HG03280 (cell line): ENCODE measurements at regions not wholly inside any gene's neighbourhood (a gene's known extent, or its start where the extent isn't known, plus 50 kb on each side); places are given as distances from the start of the nearest gene placed in this dataset.

Experiments used
- ATAC-seq: cut with Tn5 transposase; IDR thresholded peaks from one replicate; pipeline ENCODE4 v1.9.1; 2021; ENCODE audit warnings: mild to moderate bottlenecking, moderate library complexity; ENCODE audit not compliant: unreplicated experiment

DNA sequence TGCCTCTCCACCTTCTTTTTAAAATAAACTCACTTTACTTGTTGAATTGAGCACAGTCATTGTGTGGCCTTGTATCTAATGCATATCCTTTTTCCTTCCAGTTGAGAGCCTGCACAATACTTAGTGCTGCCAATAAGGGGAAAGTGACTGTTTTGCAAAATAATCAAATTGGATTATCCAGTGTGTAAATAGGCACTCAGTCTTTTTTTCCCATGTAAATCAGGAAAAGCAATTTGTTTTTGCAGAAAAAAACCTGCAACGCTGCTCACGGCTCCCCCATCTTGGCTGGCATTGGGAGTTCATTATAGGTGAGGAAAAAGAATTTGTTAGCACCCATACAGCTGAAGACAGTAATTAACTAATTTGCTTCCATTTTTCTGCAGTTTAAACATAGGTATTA is 299.9 kb downstream of the CSNK1G3 start:
- ATAC-seq, result no peak

DNA sequence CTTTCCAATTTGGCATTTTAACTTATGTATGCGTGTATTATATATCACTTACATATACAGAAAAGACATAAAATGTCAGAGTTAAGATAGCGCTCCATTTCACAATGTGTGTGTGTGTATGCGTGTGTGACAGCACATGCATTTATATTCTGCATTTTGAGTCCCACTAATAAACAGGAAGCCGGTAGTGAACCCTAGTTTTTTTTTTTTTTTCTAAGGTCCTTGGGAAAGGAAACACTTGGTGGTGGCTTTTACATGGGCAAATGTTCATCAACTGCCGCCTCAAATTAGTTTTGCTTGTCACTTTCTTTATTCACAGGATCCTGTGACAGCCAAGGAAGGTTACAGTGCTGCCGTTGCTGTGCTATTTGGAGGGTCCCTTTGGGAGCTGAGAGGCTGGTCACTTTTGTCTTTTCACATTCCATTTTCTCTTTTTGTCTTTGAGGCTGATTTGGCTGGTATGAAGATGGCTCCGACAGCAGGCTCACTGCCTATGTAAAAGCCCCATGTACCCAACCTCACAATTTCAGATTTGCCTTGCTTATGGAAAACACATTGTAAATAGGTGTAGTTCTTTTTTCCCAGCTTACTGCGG is 298.9 kb downstream of the CSNK1G3 start:
- no peak for ATAC-seq

DNA sequence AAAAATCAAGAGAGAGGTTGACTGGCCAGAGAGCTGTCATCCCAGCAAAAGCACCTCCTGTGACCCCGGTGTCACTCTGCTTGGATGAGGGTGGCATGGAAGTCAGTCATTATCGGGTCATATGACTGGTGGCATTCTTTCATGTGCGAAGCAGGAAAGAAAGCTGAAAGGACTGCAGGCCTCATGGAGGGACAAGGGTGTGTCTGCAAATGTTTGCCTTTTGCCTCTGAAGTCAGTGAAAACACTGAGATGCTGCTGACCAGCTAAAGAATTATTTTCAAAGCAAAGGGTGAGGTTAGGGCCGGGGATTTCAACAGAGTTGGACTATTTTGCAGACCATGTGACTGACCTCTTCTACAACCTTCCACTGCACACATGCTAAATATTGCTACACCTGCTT is 298.3 kb downstream of the CSNK1G3 start:
- no peak for ATAC-seq

DNA sequence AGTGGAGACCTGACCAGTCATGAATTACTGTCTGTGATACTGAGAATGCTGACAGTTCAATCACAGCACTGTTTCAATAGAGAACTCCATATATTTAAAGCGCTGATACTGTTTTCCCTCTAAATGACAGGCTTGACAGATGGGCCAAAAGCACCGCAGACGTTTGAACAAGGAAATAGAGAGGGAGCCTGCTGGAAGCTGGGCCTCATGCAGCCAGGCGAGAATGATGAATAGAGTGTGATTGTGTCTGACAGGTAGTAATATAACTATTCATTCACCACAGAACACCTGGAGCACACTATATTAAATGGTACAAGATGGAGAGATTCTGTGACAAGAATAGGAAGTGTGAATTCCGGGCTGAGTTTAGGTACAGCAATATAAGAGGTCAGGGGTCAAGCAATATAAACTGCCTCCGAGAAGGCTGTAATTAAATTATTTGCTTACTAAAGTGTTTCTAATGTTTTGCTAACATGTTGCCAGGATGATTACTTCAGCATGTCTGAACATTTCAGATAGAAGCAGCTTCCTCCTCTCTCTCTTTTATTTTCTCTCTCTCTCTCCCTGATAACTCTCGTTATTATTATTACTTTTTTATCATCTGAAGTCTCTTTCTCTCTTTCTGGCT is 297.7 kb downstream of the CSNK1G3 start:
- ATAC-seq, result no peak

DNA sequence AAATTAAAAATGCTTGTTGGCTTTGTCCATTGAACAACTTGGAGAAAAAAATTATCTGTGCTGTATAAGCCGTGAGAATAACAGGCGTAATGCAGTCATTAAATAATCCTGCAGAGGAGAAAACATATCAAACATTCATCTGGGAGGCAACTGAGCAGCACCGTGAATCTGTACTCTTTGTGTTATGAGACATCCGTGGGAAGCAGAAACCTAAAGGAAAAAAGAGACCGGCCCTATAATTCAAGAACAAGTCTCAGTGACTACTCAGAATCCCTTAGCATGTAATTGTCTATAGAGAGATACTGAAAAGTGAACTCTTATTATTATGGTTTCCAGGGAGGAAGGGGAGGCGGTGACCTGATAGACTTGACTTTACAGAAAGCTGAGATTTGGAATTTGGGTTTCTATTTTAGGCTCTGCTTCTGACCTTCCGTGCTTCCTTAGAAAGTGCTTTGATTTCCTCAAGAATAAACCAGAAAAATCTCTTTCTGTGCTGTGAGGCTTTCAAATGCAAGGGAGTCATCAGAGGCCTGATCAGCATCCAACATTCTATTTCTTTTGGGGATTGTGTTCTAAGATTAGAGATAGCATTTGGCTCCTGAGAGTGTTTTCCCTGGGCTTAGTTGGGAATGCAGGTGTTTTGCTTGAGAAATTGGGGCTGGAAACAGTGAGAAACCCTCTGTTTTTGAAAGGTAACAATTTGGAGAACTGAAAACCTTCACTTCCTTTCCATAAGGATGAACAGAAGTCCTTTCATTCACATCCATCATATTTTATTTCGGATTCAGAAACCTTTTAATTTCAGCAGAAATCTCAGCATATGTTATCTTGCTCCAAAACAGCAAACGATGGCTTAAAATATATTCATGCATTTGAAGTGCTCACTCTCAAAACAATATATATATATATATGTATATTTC is 296.7 kb downstream of the CSNK1G3 start:
- no peak for ATAC-seq

DNA sequence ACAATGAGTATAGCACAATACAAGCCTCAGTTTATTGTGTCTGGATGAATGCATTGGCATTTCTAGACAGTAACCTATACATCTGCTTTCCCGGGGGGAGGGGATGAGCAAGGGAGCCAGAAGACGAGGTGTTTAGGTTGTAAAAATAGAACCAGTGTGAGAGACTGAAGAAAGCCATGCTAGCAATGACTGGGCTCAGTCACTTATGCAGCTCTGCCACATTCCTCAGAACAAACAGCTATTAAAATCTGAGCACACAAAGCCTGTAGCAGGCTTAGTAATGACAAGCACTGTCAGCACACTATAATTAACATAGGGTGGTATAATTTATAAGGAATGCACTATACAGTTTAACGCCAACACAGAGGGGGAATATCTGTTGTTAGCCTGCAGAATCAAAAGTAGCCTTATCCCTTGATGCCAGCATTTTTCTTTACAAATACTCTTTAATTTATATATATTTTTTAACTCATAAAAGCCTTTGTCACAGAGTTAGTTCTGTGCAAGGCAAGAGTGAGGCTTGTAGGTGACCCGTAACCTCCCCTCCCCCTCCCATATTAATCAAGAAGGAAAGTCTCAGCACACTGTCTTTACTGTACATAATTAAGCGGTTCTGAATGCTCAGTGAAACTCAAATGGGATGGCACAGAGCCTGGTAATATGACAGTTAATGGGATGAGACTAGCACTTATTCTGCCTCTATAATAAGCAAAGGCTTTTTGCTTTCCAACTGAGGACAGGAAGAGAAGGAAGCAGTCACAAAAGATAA is 295.4 kb downstream of the CSNK1G3 start:
- no peak for ATAC-seq

DNA sequence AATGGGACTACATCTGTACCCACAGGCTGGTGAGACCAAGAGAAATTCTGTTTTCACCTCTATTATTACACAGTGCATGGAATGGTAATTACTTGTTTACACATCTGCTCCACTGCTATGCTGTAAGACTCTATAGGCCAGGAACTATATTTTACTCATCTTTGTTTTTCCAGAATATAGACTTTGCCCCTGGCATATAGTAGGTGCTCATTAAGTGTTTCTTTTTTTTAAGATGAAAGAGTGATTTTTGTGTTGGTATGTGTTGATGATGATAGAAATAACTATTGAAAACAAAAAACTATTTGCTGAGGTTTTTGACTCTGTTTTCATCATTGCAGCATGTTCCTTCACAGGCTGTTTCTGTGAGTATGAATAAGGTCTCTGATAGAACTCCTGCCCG is 294.7 kb downstream of the CSNK1G3 start:
- no peak for ATAC-seq

DNA sequence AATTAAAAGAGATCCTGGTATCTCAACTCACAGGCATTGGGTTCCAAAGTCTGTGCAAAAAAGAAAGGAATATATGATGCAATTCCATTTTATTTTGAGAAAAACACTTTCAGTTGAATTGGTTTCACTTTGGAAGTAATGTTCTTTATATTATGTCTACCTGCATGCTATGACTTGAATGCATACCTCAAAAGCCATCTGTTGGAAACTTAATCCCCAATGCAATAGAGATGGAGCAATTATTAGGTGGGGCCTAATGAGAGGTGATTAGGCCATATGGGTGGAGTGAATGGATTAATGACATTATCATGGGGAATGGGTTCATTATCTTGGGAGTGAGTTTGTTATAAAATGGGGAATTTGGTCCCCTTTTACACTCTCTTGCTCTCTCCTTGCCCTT is 293.3 kb downstream of the CSNK1G3 start:
- ATAC-seq, result no peak

DNA sequence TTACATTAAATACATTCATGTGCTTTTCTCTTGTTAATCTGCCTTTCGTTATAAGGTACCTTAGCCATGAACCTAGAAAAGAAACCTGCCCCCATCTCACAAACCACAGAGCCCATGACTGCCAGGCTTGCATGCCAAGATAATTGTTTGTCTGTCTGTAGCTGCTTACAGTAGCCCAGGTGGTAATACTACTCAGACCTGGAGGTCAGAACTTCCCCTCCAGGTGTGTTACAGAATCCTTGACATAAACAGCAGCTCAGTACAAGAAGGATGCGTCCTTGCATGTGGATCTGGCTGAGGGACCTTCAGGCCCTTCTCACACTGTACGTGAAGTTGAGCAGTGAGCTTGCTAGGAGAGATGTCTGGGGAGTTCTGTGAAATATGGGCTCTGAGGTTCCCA is 291.4 kb downstream of the CSNK1G3 start:
- ATAC-seq, result no peak

DNA sequence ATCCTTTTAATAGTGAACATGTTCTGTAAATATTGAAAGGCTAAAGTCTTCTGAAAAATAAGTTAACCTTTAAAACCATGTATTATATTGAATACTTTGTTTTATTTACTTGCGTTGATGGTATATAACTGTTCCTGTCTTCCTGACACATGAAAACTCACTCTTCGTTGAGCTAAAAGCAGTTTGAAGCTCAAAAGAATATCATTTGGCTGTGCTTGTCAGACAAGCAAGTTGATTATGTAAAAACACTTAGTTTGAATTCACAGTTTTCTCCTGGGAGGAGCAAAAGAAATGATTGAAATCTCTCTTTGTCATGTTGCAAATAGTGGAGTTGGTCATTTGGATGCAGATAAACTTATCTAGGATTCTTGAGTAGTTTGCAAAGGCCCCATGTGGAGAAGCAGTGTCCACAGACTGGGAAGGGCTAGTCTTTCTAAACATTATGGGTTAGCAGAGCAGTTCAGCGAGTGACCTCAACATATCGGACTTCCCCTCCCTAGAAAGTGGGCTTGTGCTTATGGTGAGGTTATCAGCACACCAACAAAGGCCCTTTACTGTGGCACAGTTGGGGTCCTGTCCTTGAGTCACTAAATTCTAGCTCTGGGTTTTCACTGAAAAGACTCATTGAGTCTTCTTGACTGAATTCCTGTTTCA is 290.4 kb downstream of the CSNK1G3 start:
- ATAC-seq, result no peak

DNA sequence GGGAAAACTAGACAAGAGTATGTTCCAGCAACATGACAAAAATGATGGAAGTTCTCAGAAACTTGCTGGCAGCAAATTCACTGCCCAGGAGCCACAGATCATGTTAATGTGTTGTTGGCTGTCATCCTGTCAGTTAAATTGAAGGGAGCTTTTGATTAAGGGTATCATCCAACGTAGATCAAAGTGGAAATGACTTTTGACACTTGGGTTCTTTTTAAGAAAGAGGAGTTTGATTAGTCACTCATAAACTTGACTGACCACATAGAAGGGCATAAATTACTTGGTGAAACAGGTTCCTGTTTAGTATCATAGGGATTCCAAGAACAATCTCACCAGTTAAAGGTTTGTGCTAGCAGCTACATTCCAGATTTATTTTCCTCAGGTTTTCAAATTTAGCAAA is 288.7 kb downstream of the CSNK1G3 start:
- no peak for ATAC-seq

DNA sequence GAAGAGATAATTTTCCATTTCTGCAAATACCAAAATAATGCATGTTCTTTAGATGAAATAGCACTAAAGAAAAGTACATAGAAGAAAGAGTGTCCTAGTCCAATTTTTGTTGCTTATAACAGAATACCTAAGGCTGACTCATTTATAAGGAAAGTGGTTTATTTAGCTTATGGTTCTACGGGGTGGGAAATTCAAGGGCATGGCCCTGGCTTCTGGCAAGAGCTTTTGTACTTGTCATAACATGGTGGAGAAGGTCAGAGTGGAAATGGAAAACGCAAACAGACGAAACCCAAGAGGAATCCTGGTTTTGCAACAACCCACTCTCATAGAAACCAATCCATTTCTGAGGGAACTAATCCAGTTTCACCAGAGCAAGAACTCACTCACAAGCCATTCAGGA is 283.7 kb downstream of the CSNK1G3 start:
- no peak for ATAC-seq

DNA sequence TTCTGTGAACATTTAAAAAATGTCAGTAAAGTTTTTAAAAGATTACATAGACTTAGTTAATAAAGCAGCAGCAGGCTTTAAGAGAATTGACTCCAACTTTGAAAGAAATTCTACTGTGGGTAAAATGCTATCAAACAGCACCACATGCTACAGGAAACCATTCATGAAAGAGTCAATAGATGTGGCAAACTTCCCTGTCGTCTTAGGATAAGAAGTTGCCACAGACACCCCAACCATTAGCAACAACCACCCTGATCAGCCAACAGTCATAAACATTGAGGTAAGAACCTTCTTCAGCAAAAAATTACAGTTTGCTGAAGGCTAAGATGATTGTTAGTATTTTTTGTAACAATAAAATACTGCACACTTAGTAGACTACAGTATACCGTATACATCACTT is 278.2 kb downstream of the CSNK1G3 start:
- no peak for ATAC-seq

DNA sequence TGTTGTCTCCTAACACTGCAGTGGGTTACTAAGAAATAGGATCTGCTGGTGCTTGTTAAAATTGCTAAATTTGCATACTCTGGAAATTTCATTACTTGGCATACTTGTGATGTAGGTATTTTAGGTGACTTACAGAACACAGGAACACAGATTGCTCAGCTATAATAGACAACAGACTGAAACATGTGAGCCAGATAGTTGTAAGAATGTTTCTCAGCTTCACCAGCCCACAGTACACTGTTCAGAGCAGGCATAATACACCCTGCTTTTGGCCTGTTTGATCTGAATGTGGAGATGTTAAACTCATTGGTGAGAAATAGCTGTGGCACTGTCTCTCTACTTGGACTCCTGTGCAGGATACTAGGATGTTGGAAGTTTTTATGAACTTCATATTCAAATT is 275.7 kb downstream of the CSNK1G3 start:
- ATAC-seq, result no peak

DNA sequence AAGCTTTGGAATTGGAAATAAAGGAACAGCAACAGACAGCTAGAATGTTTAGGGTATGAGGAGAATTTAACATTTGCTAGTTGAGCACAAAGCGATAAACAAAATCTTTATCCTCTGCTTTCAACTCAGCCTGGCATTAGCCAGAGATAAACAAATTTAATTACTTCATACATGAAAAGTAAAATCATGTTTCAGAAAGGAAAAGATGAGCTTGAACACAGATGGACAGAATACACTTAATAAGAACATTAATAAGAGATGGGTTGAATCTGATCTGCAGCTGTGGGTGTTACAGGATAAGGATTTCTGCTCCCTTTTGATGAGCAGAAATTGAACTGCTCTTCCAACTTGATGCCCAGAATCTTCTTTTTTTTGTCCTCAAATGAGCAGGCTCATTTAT is 275.2 kb downstream of the CSNK1G3 start:
- no peak for ATAC-seq

DNA sequence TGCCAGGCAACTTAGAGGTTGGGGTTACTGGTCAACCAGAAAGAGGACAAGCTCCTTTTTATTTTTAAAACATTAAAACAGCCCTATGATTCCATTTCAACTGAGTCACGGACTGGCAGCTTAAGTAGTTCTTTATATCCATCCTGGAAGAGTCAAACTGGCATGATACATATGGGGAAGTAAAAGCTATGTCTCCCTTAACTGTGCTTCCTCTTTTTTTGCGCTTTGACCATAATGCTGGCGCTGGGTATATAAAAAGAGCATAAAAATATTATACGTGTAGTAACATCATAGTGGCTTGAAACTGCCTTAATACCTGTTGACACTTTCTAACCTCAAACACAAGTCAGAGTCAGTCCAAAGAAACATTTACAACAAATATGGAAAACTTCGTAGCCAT is 274.4 kb downstream of the CSNK1G3 start:
- no peak for ATAC-seq

DNA sequence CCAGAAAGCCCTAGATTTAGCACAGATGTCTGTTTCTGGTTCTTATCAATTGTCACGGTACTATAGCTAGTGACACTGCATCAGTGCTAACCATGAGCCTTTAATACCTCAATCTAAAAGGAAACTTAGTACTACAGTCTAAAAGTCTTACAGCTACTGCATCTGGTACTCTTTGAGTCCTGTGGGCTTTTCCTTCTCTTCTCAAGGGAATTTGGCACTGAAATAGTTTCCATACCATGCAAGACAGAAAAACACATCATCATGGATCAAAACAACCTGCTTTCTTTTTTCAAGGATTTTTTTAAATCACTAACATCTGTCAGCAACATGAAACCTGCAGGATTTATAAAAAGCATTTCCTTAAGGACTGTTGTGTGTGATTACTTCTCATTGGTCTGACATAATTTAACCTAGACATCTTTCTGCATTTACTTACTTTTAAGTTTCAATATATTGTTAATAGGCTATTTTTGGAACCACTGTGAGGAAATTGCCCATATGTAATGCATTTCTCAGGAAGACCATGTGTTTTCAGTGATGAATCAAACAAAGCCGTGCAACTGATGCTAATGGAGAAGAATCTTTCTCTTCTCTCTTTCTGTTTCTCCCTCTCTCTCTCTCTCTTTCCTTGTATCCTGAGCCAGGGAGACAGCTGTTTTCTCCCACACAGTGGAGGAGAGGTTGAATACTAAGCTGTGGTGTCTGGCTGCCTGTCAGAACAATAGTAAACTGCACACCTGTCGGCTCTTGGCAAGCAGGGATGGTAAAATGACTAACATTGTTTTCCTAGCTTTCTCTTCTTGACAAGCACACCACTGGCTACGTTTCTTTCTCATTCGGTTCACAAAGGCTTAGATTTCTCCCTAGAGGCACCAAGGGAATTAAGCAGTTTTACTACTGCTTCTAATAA is 273.4 kb downstream of the CSNK1G3 start:
- ATAC-seq, result no peak

DNA sequence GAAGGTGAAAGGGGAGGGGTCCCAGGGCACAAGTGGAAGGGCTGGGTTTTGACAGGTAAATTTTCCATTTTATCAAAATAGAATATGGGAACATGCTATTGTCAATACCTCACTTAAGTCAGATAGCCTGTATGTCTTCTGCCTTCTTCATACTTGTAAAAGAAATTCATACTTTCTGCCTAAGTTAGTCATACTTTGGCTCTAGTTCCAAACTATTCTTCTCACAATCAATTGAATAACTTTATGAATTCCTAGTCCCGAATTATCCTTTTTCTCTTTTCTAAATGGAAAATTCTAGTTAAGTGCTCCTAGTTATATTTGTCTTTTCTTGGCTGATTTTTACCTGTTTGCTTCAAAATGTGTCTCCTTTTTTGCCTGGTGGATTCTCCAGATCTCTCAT is 271.4 kb downstream of the CSNK1G3 start:
- no peak for ATAC-seq

DNA sequence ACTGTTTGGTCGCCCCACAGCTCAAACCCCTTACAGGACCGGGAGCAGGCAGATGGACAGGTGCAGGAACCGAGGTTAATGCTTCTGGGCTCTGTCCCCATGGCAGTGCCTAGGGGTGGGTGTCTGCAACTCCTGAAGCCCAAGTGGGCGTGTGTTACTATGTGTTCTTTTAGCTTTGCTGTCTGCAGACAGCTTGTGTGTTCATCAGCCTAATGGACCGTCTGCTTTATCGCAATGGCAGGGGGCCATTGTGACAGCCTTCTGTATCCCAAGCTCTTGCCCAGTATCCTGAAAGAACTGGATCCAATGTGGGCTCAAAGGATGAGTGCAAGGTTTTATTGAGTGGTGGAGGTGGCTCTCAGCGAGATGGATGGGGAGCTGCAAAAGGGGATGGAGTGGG is 266.7 kb downstream of the CSNK1G3 start:
- ATAC-seq, result no peak

DNA sequence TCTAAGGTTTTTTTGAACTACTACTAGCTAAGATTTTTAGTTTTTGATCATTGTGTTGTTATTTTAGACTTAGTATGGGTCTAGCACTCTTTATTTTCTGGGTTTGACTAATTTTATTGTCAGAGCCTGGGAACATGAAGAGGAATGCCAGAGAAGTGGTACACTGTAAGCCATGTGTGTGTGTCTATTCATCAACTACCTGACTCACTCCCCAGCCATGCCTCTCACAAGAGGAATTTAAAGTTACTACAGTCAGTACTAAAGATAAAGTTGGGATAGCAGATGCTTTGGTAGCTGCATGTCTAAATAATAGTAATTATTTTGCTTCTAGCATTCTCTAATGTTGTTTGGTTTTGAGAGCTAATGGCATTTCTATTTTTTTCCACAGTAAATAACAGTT is 264.8 kb downstream of the CSNK1G3 start:
- ATAC-seq, result no peak
